ENCODE measurements at regions not wholly inside any gene's neighbourhood (a gene's known extent, or its start where the extent isn't known, plus 50 kb on each side); places are given as distances from the start of the nearest gene placed in this dataset.

DNA sequence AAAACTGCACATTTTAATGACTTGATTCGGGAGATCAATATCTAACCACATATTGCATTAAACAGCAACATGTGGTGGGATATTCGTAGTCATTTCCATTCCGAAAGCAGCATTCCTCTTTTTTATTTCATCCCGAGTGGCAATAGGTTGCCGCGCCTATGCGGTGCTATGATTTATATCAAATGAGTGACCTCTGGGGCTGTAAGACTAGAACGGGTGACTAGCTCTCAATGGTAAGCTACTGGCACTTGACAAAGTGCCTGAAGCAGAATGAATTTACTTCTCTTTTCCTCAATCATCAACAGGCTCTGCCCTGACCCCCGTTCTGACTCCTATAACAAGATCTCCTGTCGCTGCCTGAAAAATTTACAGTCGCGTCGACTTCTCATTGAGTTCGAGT is 162.3 kb downstream of the ZNF281 start:
- H3K36me3 Mint-ChIP-seq (ENCODE audit: insufficient read depth, unreplicated experiment), result no peaks in the 10 kb centered on the region
- BruUV-seq (replicated peaks), result no TSS peak
- CTCF ChIA-PET, result no interaction called here
- H3K9me3 Mint-ChIP-seq (ENCODE audit: low read depth, unreplicated experiment), result no peaks in the 10 kb centered on the region
- intact Hi-C loops (cut with micrococcal nuclease; ENCODE audit: unreplicated experiment), result no loop called here
- H3K4me1 Mint-ChIP-seq (ENCODE audit: low read depth, unreplicated experiment), result no peaks in the 10 kb centered on the region
- no peak overlapping the region for H3K27ac Mint-ChIP-seq (ENCODE audit: unreplicated experiment)
- DNase-seq, result no peak
- no peak overlapping the region for H3K4me3 Mint-ChIP-seq (ENCODE audit: low read depth, unreplicated experiment)
- TF ChIP-seq, protein P1, sequence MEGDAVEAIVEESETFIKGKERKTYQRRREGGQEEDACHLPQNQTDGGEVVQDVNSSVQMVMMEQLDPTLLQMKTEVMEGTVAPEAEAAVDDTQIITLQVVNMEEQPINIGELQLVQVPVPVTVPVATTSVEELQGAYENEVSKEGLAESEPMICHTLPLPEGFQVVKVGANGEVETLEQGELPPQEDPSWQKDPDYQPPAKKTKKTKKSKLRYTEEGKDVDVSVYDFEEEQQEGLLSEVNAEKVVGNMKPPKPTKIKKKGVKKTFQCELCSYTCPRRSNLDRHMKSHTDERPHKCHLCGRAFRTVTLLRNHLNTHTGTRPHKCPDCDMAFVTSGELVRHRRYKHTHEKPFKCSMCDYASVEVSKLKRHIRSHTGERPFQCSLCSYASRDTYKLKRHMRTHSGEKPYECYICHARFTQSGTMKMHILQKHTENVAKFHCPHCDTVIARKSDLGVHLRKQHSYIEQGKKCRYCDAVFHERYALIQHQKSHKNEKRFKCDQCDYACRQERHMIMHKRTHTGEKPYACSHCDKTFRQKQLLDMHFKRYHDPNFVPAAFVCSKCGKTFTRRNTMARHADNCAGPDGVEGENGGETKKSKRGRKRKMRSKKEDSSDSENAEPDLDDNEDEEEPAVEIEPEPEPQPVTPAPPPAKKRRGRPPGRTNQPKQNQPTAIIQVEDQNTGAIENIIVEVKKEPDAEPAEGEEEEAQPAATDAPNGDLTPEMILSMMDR (IDR thresholded peaks at IDR 0.05; ENCODE audit: unreplicated experiment), result no peak
- no peaks in the 10 kb centered on the region for H3K27me3 Mint-ChIP-seq (ENCODE audit: unreplicated experiment)

DNA sequence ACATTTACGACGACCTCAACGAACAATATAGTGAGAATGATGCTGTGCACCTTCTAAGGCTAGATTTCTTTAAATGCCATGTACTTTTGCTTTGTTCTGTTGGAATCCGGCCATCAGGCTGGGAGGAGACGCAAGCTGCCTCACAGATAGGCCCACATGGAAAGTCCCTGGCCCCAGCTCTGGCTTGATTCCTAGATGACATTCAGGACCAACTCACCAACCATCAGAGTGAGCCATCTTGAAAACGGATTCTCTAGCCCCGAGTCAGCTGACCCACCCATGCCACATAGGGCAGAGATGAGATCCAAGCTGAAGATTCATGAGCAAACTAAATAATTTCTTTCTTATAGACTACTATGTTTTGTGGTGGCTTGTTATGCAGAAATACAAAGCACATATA is 164.4 kb downstream of the ZNF281 start:
- Mint-ChIP-seq H3K27ac (ENCODE audit: unreplicated experiment) (no peak overlapping the region), H3K9me3 (ENCODE audit: low read depth, unreplicated experiment) (no peaks in the 10 kb centered on the region), H3K4me1 (ENCODE audit: low read depth, unreplicated experiment) (no peaks in the 10 kb centered on the region), H3K36me3 (ENCODE audit: insufficient read depth, unreplicated experiment) (no peaks in the 10 kb centered on the region), H3K27me3 (ENCODE audit: unreplicated experiment) (no peaks in the 10 kb centered on the region), H3K4me3 (ENCODE audit: low read depth, unreplicated experiment) (no peak overlapping the region)
- intact Hi-C loops (cut with micrococcal nuclease; ENCODE audit: unreplicated experiment), result no loop called here
- DNase-seq, result no peak
- CTCF ChIA-PET, result no interaction called here
- BruUV-seq (replicated peaks), result no TSS peak
- TF ChIP-seq, protein P1 (IDR thresholded peaks at IDR 0.05; ENCODE audit: unreplicated experiment), result no peak

DNA sequence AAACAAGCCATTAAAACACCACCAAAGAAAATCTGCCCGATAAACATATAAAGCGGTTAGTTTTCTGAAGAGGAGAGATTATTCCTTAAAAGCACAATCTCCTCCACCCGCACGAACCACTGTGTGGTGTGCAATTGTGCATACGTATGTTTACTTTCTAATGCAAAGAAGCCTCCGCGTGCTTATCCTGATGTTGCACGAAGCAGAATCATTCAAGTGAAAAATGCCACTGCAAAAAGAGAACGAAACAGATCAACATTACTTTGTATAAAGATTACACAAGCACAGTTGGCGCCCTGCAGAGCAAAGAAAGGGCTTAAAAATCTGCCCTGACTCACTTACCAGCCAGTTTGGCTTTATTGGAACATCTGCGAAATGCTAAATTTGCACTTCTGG is 166.8 kb downstream of the ZNF281 start:
- peak overlapping the region; percentile 45 for H3K4me3 Mint-ChIP-seq (ENCODE audit: low read depth, unreplicated experiment)
- no peak overlapping the region for H3K27ac Mint-ChIP-seq (ENCODE audit: unreplicated experiment)
- no peaks in the 10 kb centered on the region for H3K4me1 Mint-ChIP-seq (ENCODE audit: low read depth, unreplicated experiment)
- H3K9me3 Mint-ChIP-seq (ENCODE audit: low read depth, unreplicated experiment), result no peaks in the 10 kb centered on the region
- no peaks in the 10 kb centered on the region for H3K36me3 Mint-ChIP-seq (ENCODE audit: insufficient read depth, unreplicated experiment)
- intact Hi-C loops (cut with micrococcal nuclease; ENCODE audit: unreplicated experiment), result no loop called here
- DNase-seq, result no peak
- CTCF ChIA-PET, result no interaction called here
- TF ChIP-seq, protein P1 (IDR thresholded peaks at IDR 0.05; ENCODE audit: unreplicated experiment), result no peak
- no peaks in the 10 kb centered on the region for H3K27me3 Mint-ChIP-seq (ENCODE audit: unreplicated experiment)
- no TSS peak for BruUV-seq (replicated peaks)

DNA sequence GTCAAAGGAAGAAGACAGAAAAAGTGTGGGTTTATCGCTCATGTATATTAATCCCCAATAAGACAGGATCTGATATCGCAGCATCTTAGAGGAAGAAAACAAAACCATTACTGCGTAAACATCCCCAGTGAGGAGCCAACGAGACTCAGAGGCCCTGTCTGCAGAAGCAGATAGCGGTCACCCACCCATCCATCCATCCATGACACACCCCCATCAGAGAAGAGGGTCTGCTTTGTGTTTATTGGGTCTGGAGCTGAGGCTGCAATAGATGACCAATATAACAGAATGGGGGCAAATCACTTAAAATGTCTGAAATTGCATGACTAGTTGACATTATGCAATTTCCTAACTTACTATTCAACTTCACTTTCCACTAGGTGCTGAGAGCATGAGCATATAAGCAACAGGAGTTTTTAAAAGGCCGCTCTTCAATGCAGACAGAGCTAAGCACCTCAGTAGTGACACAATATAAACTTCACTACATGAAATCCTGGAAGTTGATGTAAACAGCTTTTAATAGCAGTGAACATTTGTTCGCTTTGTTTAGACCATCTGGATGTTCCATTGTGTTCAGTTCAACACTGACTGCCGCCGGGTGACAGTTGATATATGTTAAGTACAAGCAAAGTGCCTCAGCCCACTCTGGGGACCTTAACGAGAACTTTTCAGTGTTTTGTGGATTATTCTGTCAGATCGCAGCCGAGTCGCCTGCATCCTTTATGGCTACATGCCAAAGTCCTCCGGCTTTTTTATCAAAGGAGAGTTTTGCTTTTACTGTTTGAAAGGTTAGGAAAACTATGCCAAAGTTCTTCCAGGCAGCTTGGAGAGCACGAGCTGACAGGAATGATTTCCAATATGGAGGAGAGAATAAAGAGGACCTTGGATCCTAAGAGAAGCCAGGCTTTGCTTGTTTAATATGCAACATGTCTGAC is 167.5 kb downstream of the ZNF281 start:
- no peaks in the 10 kb centered on the region for H3K27me3 Mint-ChIP-seq (ENCODE audit: unreplicated experiment)
- BruUV-seq (replicated peaks), result no TSS peak

More for the DNA sequence above, 167.5 kb downstream of the ZNF281 start:
- CTCF ChIA-PET, result interaction anchor here (1.2 kb wide), 1 partner anchor 27 kb away, joined by 4 read pairs; no protein-coding TSS in a partner anchor
- H3K36me3 Mint-ChIP-seq (ENCODE audit: insufficient read depth, unreplicated experiment), result no peaks in the 10 kb centered on the region
- no peak for DNase-seq
- TF ChIP-seq, protein P1 (IDR thresholded peaks at IDR 0.05; ENCODE audit: unreplicated experiment), result no peak
- no peaks in the 10 kb centered on the region for H3K9me3 Mint-ChIP-seq (ENCODE audit: low read depth, unreplicated experiment)
- H3K4me1 Mint-ChIP-seq (ENCODE audit: low read depth, unreplicated experiment), result no peaks in the 10 kb centered on the region
- peak overlapping the region; percentile 45 for H3K4me3 Mint-ChIP-seq (ENCODE audit: low read depth, unreplicated experiment)
- intact Hi-C loops (cut with micrococcal nuclease; ENCODE audit: unreplicated experiment), result no loop called here
- H3K27ac Mint-ChIP-seq (ENCODE audit: unreplicated experiment), result no peak overlapping the region

Data from Calu3 (cell line).